Fibroblast of mammary gland (primary cell): ENCODE measurements at regions not wholly inside any gene's neighbourhood (a gene's known extent, or its start where the extent isn't known, plus 50 kb on each side); places are given as distances from the start of the nearest gene placed in this dataset.

Experiments used
- DNase-seq: peaks from one replicate; pipeline ENCODE4 v3.0.0-alpha.2; 2010; ENCODE audit warnings: low read depth
- H3K4me3 ChIP-seq: 2 replicates; pipeline ENCODE4 v1.5.1; 2011; ENCODE audit warnings: low read depth, mild to moderate bottlenecking, low read length, moderate library complexity; ENCODE audit not compliant: control insufficient read depth
- TF ChIP-seq, protein P1 (sequence below): conservative IDR thresholded peaks from 2 replicates; pipeline ENCODE4 v1.5.1; 2011; ENCODE audit warnings: low read depth, low read length, inconsistent platforms; ENCODE audit not compliant: control insufficient read depth, insufficient read depth

DNA sequence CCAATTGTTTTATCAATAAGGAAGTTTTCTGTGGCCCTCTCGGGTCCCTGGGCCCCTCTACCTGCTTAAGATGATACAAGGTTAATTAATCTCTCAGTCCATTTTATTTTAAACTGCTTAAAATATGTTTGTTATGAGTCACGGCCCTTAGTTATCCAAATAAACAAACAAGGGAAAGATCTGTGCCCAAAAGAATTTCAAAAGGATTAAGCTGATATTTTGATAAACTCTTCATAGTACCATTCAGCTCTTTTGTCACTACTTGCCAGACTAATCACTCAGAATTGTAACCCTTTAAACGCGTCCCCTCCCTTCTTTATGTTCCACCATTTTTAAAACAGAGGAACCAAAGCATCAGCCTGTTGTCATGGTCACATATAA lies 144.7 kb upstream of the STK17B start:
- no peak overlapping the region for H3K4me3 ChIP-seq
- TF ChIP-seq, protein P1, sequence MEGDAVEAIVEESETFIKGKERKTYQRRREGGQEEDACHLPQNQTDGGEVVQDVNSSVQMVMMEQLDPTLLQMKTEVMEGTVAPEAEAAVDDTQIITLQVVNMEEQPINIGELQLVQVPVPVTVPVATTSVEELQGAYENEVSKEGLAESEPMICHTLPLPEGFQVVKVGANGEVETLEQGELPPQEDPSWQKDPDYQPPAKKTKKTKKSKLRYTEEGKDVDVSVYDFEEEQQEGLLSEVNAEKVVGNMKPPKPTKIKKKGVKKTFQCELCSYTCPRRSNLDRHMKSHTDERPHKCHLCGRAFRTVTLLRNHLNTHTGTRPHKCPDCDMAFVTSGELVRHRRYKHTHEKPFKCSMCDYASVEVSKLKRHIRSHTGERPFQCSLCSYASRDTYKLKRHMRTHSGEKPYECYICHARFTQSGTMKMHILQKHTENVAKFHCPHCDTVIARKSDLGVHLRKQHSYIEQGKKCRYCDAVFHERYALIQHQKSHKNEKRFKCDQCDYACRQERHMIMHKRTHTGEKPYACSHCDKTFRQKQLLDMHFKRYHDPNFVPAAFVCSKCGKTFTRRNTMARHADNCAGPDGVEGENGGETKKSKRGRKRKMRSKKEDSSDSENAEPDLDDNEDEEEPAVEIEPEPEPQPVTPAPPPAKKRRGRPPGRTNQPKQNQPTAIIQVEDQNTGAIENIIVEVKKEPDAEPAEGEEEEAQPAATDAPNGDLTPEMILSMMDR = no peak
- no peak for DNase-seq

DNA sequence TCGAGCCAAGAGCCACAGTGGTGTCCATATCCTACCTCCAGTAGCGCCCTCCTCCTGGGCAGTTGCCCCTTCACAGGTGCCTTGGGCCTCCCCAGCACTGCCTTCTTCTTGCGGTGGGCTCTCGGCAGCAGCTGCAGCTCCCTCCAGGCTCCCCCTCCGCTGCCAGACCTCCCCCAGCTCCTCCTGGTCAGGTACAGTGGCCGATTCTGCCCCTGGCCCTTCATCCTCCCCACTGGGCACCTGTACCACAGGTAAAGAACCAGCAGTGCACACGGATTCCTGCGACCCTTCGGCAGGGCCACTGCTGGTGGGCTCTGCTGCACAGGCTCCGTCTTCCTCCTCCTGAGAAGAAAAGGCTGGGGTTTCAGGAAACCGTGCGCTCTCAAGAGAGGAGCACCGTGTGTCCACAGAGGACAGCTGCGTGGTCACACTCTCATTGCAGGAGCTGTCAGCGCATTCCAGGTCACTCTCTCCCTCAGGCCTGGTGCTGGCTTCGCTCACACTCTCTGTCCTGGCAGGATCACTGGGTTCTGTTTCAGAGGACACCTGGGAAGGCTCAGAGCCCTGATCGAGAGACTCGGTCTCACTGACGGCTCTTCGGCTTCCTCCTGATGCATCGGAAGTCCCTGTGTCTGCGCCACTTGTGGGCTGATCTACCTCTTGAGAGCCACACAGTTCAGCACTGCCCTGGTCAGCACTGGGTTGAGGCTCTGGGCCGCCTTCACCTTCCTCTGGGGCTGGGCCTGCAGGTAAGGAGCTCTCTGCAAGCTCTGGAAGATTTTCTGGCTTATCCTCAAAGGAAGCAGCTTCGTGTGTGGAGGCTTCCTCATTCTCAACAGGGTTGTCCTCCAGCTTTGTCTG lies 147.4 kb upstream of the STK17B start:
- DNase-seq = no peak
- H3K4me3 ChIP-seq = no peak overlapping the region
- TF ChIP-seq, protein P1 = no peak

DNA sequence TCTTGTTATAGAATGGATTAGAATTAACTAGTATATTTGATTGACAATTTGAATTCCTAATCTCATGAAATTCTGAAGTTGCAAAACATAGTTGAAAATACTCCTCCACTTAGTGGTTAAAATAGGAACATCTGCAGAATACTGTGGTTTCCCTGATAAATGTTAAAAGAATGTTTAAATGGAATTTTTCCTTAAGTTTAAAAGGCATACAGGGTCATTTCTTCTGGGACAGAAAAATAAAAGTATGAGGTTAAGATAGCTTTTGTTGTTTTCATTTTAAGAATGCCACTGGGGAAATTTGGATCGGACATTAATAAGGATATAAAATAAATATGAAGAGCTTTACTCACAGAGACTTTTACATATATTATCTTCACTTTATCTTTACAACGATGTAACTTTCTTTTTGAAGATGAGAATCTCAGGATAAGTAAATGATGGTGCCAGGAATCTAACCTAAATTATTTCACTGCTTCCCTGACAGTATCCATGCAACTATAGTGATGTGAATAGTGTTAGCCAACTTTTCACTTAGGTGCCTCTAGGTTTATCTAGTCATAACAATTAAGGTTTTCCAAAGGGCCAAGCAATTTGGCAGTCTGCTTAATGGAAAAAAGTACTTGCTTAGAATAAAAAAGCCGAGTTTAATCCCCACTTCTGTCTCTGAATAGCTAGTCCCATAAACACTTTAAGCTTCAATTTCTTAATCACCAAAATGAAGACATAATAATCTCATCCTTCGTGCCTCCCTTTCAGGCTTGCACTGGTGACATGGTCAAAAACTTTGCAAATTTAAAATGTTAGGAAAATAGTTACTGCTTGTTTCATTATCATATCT lies 151.8 kb upstream of the STK17B start:
- TF ChIP-seq, protein P1 = peak; percentile 19
- peak; percentile 66 for DNase-seq
- no peak overlapping the region for H3K4me3 ChIP-seq

DNA sequence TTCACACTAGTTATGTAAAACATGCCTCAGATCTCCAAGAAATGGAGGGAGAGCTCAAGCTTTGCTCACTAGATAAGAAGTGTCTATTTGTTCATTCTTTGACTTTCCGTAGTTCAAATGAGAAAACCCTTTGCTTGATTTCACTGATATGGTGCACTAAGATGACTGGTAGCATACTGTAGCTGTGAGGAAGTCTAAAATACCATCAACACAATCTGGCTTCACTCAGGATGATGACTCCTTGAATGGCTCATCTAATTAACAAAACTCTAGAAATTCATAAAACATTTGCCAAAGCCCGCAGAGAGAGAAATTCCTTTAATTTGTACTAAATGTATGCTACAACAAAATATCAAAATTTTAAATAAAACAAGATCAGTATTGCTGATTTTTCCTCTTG lies 152.8 kb upstream of the STK17B start:
- TF ChIP-seq, protein P1 = no peak
- DNase-seq = peak; percentile 75
- no peak overlapping the region for H3K4me3 ChIP-seq

DNA sequence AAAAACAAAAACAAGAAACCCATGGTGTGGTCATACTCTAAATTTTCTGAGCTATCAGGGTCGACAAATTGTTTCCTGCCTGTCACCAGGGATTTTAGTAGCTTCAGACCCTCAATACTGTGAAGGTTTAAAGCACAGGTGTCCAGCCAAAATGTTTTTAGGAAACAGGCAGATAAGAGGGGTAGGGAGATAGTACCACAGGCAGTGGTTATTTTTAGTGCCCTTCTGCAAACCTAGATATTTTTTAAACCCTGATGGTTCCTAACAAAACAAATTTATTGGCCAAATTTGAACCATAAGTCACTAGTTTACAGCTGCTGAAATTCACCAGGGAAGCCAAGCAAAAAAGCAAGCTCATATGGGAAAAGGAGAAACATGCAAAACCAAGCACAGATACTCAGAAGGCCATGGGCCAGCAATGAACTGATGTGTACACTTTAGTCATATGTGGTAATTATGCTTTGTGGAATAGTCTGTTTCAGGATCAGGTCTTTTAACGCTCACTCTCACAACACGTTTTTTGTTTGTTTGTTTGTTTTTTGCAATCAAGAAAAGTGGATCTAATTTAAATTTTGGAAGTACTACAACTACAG lies 156.8 kb upstream of the STK17B start:
- no peak for DNase-seq
- TF ChIP-seq, protein P1 = no peak
- H3K4me3 ChIP-seq = no peak overlapping the region

DNA sequence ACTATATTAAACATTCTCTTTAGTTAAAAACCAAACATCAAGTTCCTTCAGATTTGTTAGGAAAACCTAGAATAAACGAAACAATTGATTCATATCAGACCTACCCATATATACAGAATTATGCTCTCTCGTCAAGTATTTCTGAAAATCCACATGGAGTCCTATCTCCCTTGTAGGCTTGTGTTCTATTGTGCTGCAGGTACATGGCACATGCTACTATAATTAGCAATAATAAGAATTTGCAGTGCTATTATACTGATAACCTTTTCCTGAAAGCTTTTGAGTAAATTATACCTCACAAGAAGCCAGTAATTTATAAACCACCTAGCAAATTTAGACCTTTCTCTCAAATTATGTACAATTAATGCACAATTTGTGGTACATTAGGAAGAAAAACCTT lies 158.6 kb upstream of the STK17B start:
- no peak overlapping the region for H3K4me3 ChIP-seq
- DNase-seq = no peak
- TF ChIP-seq, protein P1 = no peak
